ENCODE measurements at regions not wholly inside any gene's neighbourhood (a gene's known extent, or its start where the extent isn't known, plus 50 kb on each side); places are given as distances from the start of the nearest gene placed in this dataset.
"Not testable (repeated sequence)": the region's sequence is repeated elsewhere in the genome, so short reads cannot be mapped to it uniquely, and the experiment has no call there.

GRCh38 chr15:99452728-99453636 is 112.8 kb upstream of the MEF2A start:
- no peaks in the 10 kb centered on the region for H3K9me3 ChIP-seq (ENCODE audit: low read depth, low read length)
- H3K27me3 ChIP-seq (ENCODE audit: insufficient read depth, low read length): no peaks in the 10 kb centered on the region
- no peak overlapping the region for H3K4me3 ChIP-seq (ENCODE audit: low read length)
- H3K4me1 ChIP-seq (ENCODE audit: insufficient read depth, low read length): peaks cover 54% of the 10 kb centered on the region

- H3K27me3 ChIP-seq (ENCODE audit: insufficient read depth, low read length): no peaks in the 10 kb centered on the region
- H3K4me3 ChIP-seq (ENCODE audit: low read length): no peak overlapping the region
- peaks cover 52% of the 10 kb centered on the region for H3K4me1 ChIP-seq (ENCODE audit: insufficient read depth, low read length)
- H3K9me3 ChIP-seq (ENCODE audit: low read depth, low read length): no peaks in the 10 kb centered on the region
Observed at GRCh38 chr15:99453637-99454030, 112.2 kb upstream of the MEF2A start.

GRCh38 chr15:99454107-99454809 is 111.5 kb upstream of the MEF2A start:
- H3K4me3 ChIP-seq (ENCODE audit: low read length): no peak overlapping the region
- no peaks in the 10 kb centered on the region for H3K27me3 ChIP-seq (ENCODE audit: insufficient read depth, low read length)
- no peaks in the 10 kb centered on the region for H3K9me3 ChIP-seq (ENCODE audit: low read depth, low read length)
- H3K4me1 ChIP-seq (ENCODE audit: insufficient read depth, low read length): peaks cover 52% of the 10 kb centered on the region

- Histone ChIP-seq H3K9me3 (ENCODE audit: low read depth, low read length) (no peaks in the 10 kb centered on the region), H3K27me3 (ENCODE audit: insufficient read depth, low read length) (no peaks in the 10 kb centered on the region), H3K4me3 (ENCODE audit: low read length) (no peak overlapping the region), H3K4me1 (ENCODE audit: insufficient read depth, low read length) (peaks cover 52% of the 10 kb centered on the region)
Observed at GRCh38 chr15:99454941-99455788, 110.6 kb upstream of the MEF2A start.

GRCh38 chr15:99455789-99456160 is 110.0 kb upstream of the MEF2A start:
- H3K4me1 ChIP-seq (ENCODE audit: insufficient read depth, low read length): peaks cover 46% of the 10 kb centered on the region
- no peaks in the 10 kb centered on the region for H3K27me3 ChIP-seq (ENCODE audit: insufficient read depth, low read length)
- H3K9me3 ChIP-seq (ENCODE audit: low read depth, low read length): no peaks in the 10 kb centered on the region
- no peak overlapping the region for H3K4me3 ChIP-seq (ENCODE audit: low read length)

- Histone ChIP-seq H3K9me3 (ENCODE audit: low read depth, low read length) (peaks cover 22% of the 10 kb centered on the region), H3K27me3 (ENCODE audit: insufficient read depth, low read length) (no peaks in the 10 kb centered on the region), H3K4me1 (ENCODE audit: insufficient read depth, low read length) (no peaks in the 10 kb centered on the region), H3K4me3 (ENCODE audit: low read length) (no peak overlapping the region)
Observed at GRCh38 chr15:99464137-99464536, 101.6 kb upstream of the MEF2A start.

GRCh38 chr15:99466701-99467337 is 99.0 kb upstream of the MEF2A start:
- no peak overlapping the region for H3K4me3 ChIP-seq (ENCODE audit: low read length)
- peaks cover 22% of the 10 kb centered on the region for H3K9me3 ChIP-seq (ENCODE audit: low read depth, low read length)
- no peaks in the 10 kb centered on the region for H3K27me3 ChIP-seq (ENCODE audit: insufficient read depth, low read length)
- H3K4me1 ChIP-seq (ENCODE audit: insufficient read depth, low read length): no peaks in the 10 kb centered on the region

GRCh38 chr15:99467338-99467720 is 98.5 kb upstream of the MEF2A start:
- H3K9me3 ChIP-seq (ENCODE audit: low read depth, low read length): peaks cover 21% of the 10 kb centered on the region
- no peaks in the 10 kb centered on the region for H3K27me3 ChIP-seq (ENCODE audit: insufficient read depth, low read length)
- H3K4me3 ChIP-seq (ENCODE audit: low read length): no peak overlapping the region
- H3K4me1 ChIP-seq (ENCODE audit: insufficient read depth, low read length): no peaks in the 10 kb centered on the region

- Histone ChIP-seq H3K27me3 (ENCODE audit: insufficient read depth, low read length) (no peaks in the 10 kb centered on the region), H3K4me1 (ENCODE audit: insufficient read depth, low read length) (peaks cover 5% of the 10 kb centered on the region), H3K9me3 (ENCODE audit: low read depth, low read length) (peaks cover 15% of the 10 kb centered on the region), H3K4me3 (ENCODE audit: low read length) (no peak overlapping the region)
Observed at GRCh38 chr15:99467853-99468464, 97.8 kb upstream of the MEF2A start.

GRCh38 chr15:99470204-99470603 is 95.6 kb upstream of the MEF2A start:
- not testable (repeated sequence) for H3K9me3 ChIP-seq (ENCODE audit: low read depth, low read length); H3K27me3 ChIP-seq (ENCODE audit: insufficient read depth, low read length); H3K4me3 ChIP-seq (ENCODE audit: low read length)
- peaks cover 28% of the 10 kb centered on the region for H3K4me1 ChIP-seq (ENCODE audit: insufficient read depth, low read length)

- Histone ChIP-seq H3K27me3 (ENCODE audit: insufficient read depth, low read length) (no peaks in the 10 kb centered on the region), H3K9me3 (ENCODE audit: low read depth, low read length) (no peaks in the 10 kb centered on the region), H3K4me3 (ENCODE audit: low read length) (no peak overlapping the region), H3K4me1 (ENCODE audit: insufficient read depth, low read length) (peaks cover 51% of the 10 kb centered on the region)
Observed at GRCh38 chr15:99472416-99473145, 93.2 kb upstream of the MEF2A start.

- Histone ChIP-seq H3K9me3 (ENCODE audit: low read depth, low read length) (no peaks in the 10 kb centered on the region), H3K4me3 (ENCODE audit: low read length) (no peak overlapping the region), H3K27me3 (ENCODE audit: insufficient read depth, low read length) (no peaks in the 10 kb centered on the region), H3K4me1 (ENCODE audit: insufficient read depth, low read length) (peaks cover 68% of the 10 kb centered on the region)
Observed at GRCh38 chr15:99473981-99474906, 91.5 kb upstream of the MEF2A start.

All from mononuclear cell (primary cell).